ENCODE measurements at regions not wholly inside any gene's neighbourhood (a gene's known extent, or its start where the extent isn't known, plus 50 kb on each side); places are given as distances from the start of the nearest gene placed in this dataset.

DNA sequence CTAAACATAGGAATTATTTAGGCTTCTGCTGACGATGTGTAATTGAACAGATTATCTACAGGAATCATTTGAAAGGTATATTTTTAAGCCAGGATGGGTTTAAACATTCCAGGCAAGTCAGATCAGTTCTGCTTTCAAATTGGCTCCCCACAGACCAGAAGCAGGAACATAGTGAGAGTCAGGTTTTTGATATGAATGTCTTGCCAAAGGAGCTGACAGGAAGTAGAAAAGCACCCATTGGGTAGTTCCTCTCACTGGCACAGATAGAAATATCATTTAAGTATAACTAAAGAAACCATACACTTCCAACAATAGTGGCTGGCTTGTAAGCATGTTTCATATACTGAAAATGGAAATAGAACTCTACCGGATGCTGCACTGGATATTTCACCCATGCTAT is 95.2 kb downstream of the CLDN1 start:
- no peak for DNase-seq
- Histone ChIP-seq H3K27ac (ENCODE audit: low read length) (no peak overlapping the region), H3K9ac (ENCODE audit: low read depth, low read length) (no peak overlapping the region), H3K4me2 (ENCODE audit: insufficient read depth, low read length) (no peak overlapping the region), H3K4me1 (ENCODE audit: insufficient read depth, low read length) (no peaks in the 10 kb centered on the region), H3K36me3 (ENCODE audit: insufficient read depth, low read length) (no peaks in the 10 kb centered on the region), H3K9me3 (ENCODE audit: insufficient read depth, low read length, severe bottlenecking) (no peaks in the 10 kb centered on the region), H3K4me3 (ENCODE audit: low read depth in 1 of 2, low read length in 2 of 2) (no peak overlapping the region), H4K20me1 (ENCODE audit: insufficient read depth, low read length) (no peaks in the 10 kb centered on the region), H3K27me3 (ENCODE audit: insufficient read depth, low read length, poor library complexity) (no peaks in the 10 kb centered on the region), H3K79me2 (ENCODE audit: insufficient read depth, low read length) (no peaks in the 10 kb centered on the region), H2AFZ (ENCODE audit: low read depth, low read length) (no peak overlapping the region)
- TF ChIP-seq, protein P1, sequence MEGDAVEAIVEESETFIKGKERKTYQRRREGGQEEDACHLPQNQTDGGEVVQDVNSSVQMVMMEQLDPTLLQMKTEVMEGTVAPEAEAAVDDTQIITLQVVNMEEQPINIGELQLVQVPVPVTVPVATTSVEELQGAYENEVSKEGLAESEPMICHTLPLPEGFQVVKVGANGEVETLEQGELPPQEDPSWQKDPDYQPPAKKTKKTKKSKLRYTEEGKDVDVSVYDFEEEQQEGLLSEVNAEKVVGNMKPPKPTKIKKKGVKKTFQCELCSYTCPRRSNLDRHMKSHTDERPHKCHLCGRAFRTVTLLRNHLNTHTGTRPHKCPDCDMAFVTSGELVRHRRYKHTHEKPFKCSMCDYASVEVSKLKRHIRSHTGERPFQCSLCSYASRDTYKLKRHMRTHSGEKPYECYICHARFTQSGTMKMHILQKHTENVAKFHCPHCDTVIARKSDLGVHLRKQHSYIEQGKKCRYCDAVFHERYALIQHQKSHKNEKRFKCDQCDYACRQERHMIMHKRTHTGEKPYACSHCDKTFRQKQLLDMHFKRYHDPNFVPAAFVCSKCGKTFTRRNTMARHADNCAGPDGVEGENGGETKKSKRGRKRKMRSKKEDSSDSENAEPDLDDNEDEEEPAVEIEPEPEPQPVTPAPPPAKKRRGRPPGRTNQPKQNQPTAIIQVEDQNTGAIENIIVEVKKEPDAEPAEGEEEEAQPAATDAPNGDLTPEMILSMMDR (IDR thresholded peaks at IDR 0.05; ENCODE audit: borderline replicate concordance, extremely low read depth, low read length, poor library complexity, severe bottlenecking) = no peak
- TF ChIP-seq EZH2 (IDR thresholded peaks at IDR 0.05; ENCODE audit: borderline replicate concordance, low read depth, low read length, severe bottlenecking) = no peak
- no peak for ATAC-seq (ENCODE audit: insufficient read depth, low read depth)

DNA sequence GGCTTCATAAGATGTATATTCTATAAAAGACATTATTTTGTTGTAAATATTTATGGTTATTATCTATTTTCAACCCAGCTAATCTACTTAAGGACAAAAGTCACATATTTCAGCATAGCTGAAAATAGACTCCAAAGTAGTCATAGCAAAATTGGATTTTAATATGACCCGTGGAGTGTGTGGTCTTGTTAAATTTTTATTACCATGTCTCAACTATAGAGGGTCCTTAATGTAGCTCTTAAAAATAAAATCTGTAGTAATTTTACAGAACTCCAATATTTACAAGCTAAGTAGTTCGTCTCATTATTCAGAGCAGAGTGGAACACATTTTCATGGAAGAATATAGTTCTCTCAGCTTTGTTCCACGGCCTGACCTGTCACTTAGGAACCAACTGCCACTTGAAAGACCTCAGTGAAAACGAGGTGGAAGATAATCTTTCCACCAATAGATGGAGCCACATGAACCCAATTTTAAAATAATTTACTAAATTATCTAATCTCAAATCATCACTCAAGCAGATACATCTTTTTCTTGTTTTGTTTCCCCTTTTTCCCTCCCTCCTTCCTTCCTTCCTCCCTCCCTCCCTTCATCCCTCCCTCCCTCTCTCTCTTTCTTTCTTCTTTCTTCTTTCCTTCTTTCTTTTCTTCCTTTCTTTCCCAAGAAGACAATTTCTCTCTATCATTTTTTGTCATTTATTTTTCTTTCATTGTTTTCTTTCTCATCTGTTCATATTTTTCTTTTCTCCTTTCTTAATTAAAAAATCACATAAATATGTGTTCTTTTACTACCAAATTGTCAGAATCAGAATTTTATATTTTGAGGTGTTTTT is 97.2 kb downstream of the CLDN1 start:
- Histone ChIP-seq H3K4me2 (ENCODE audit: insufficient read depth, low read length) (no peak overlapping the region), H4K20me1 (ENCODE audit: insufficient read depth, low read length) (no peaks in the 10 kb centered on the region), H3K79me2 (ENCODE audit: insufficient read depth, low read length) (no peaks in the 10 kb centered on the region), H3K9ac (ENCODE audit: low read depth, low read length) (no peak overlapping the region), H3K27ac (ENCODE audit: low read length) (no peak overlapping the region), H3K27me3 (ENCODE audit: insufficient read depth, low read length, poor library complexity) (no peaks in the 10 kb centered on the region), H2AFZ (ENCODE audit: low read depth, low read length) (no peak overlapping the region), H3K4me3 (ENCODE audit: low read depth in 1 of 2, low read length in 2 of 2) (no peak overlapping the region), H3K36me3 (ENCODE audit: insufficient read depth, low read length) (no peaks in the 10 kb centered on the region), H3K9me3 (ENCODE audit: insufficient read depth, low read length, severe bottlenecking) (no peaks in the 10 kb centered on the region), H3K4me1 (ENCODE audit: insufficient read depth, low read length) (no peaks in the 10 kb centered on the region)
- DNase-seq (no peak), ATAC-seq (ENCODE audit: insufficient read depth, low read depth) (no peak)
- no peak for TF ChIP-seq EZH2 (IDR thresholded peaks at IDR 0.05; ENCODE audit: borderline replicate concordance, low read depth, low read length, severe bottlenecking)
- TF ChIP-seq, protein P1 (IDR thresholded peaks at IDR 0.05; ENCODE audit: borderline replicate concordance, extremely low read depth, low read length, poor library complexity, severe bottlenecking) = peak; percentile 39

DNA sequence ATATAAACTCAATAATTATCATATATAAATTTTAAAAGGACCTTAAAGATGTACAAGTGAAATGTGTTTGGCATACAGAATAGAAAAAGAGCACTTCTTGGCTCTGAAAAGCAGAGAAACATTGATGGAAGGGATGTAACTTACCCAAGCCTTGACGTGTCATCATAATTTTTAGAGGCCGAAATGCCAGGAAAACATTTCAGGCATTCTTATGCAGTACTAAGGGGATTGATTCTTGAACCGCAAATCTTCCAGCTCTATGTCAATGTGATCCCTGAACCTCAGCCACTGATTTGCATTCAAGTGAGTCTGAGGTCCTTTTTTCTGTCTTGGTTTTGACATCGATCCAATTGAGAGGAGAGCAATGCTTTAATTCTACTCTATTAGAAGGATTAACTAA is 97.8 kb downstream of the CLDN1 start:
- TF ChIP-seq, protein P1 (IDR thresholded peaks at IDR 0.05; ENCODE audit: borderline replicate concordance, extremely low read depth, low read length, poor library complexity, severe bottlenecking) = no peak
- TF ChIP-seq EZH2 (IDR thresholded peaks at IDR 0.05; ENCODE audit: borderline replicate concordance, low read depth, low read length, severe bottlenecking) = no peak
- H4K20me1 ChIP-seq (ENCODE audit: insufficient read depth, low read length) = no peaks in the 10 kb centered on the region
- no peaks in the 10 kb centered on the region for H3K9me3 ChIP-seq (ENCODE audit: insufficient read depth, low read length, severe bottlenecking)
- DNase-seq = no peak
- no peak overlapping the region for H3K4me3 ChIP-seq (ENCODE audit: low read depth in 1 of 2, low read length in 2 of 2)
- no peaks in the 10 kb centered on the region for H3K27me3 ChIP-seq (ENCODE audit: insufficient read depth, low read length, poor library complexity)
- H2AFZ ChIP-seq (ENCODE audit: low read depth, low read length) = no peak overlapping the region
- H3K4me1 ChIP-seq (ENCODE audit: insufficient read depth, low read length) = no peaks in the 10 kb centered on the region
- H3K27ac ChIP-seq (ENCODE audit: low read length) = no peak overlapping the region
- no peak for ATAC-seq (ENCODE audit: insufficient read depth, low read depth)
- no peak overlapping the region for H3K4me2 ChIP-seq (ENCODE audit: insufficient read depth, low read length)
- H3K79me2 ChIP-seq (ENCODE audit: insufficient read depth, low read length) = no peaks in the 10 kb centered on the region
- H3K36me3 ChIP-seq (ENCODE audit: insufficient read depth, low read length) = no peaks in the 10 kb centered on the region
- H3K9ac ChIP-seq (ENCODE audit: low read depth, low read length) = no peak overlapping the region
